ENCODE measurements at regions not wholly inside any gene's neighbourhood (a gene's known extent, or its start where the extent isn't known, plus 50 kb on each side); places are given as distances from the start of the nearest gene placed in this dataset.

GRCh38 chr9:8030095-8030494, 230.5 kb upstream of the DMAC1 start:
- no peak for TF ChIP-seq CTCF (IDR thresholded peaks at IDR 0.05)
- no peak for TF ChIP-seq POLR2A (IDR thresholded peaks at IDR 0.05)

Measured in body of pancreas (tissue), 4 donors.